Esophagus squamous epithelium (tissue), 4 donors: ENCODE measurements at regions not wholly inside any gene's neighbourhood (a gene's known extent, or its start where the extent isn't known, plus 50 kb on each side); places are given as distances from the start of the nearest gene placed in this dataset.

Experiments used
- CTCF ChIP-seq, 6 experiments: fragments of 450-650 bp in 4 of 6; fragments of 200-600 bp in 2 of 6; sonication (generic) in 2 of 6; IDR thresholded peaks; one replicate each; pipeline ENCODE4 v1.5.1; 2016 to 2019; ENCODE audit warnings: antibody characterized with exemption in 6 of 6, mild to moderate bottlenecking in 4 of 6, moderate library complexity in 4 of 6
- POLR2A ChIP-seq, 4 donors: fragments of 450-650 bp; IDR thresholded peaks; one replicate each; pipeline ENCODE4 v1.6.1; 2017; ENCODE audit warnings: antibody characterized with exemption in 4 of 4, mild to moderate bottlenecking in 4 of 4, moderate library complexity in 3 of 4

DNA sequence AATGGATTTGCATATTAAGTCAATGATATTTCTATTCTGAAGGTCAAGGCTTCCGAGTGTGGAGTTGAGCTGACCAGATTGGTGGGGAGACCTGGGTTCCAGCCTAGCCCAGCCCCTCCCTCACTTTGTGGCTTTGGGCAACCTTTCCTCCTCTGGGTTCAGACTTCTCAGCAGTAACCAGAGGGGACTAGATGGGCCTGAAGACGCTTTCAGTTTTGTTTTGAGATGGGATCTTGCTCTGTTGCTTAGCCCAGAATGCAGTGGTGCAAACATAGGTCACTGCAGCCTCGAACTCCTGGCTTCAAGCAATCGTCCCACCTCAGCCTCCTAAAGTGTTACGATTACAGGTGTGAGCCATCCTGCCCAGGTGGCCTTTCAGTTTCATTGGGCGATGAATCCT, 68.1 kb upstream of the LEP start:
- TF ChIP-seq CTCF (IDR thresholded peaks at IDR 0.05) = no peak
- no peak for TF ChIP-seq POLR2A (IDR thresholded peaks at IDR 0.05)
